H1 (cell line): ENCODE measurements at regions not wholly inside any gene's neighbourhood (a gene's known extent, or its start where the extent isn't known, plus 50 kb on each side); places are given as distances from the start of the nearest gene placed in this dataset.

Experiments used
- ATF2 ChIP-seq: IDR thresholded peaks from 2 replicates; pipeline ENCODE4 v1.6.1; 2012; ENCODE audit warnings: low read length, inconsistent platforms
- CEBPB ChIP-seq: IDR thresholded peaks from 2 replicates; pipeline ENCODE4 v1.6.1; 2012; ENCODE audit warnings: low read depth, low read length
- CREB1 ChIP-seq: IDR thresholded peaks from 2 replicates; pipeline ENCODE4 v1.6.1; 2012; ENCODE audit warnings: inconsistent platforms
- CTCF ChIP-seq, 3 experiments: IDR thresholded peaks; 1 replicate in 2 of 3; 2 replicates in 1 of 3; pipeline versions ENCODE4 v1.5.1 to v1.6.1; 2011; ENCODE audit warnings: low read length in 3 of 3, mild to moderate bottlenecking in 3 of 3, inconsistent platforms in 2 of 3, low read depth in 1 of 3, moderate library complexity in 1 of 3; ENCODE audit not compliant: insufficient read depth in 1 of 3; ENCODE audit errors: control extremely low read depth in 1 of 3
- EZH2 ChIP-seq: fragments of 200-600 bp; sonication (generic); IDR thresholded peaks from 2 replicates; pipeline ENCODE4 v1.7.1; 2012; ENCODE audit warnings: low read depth, mild to moderate bottlenecking, moderate library complexity, low read length, inconsistent platforms; ENCODE audit not compliant: severe bottlenecking
- MAFK ChIP-seq: IDR thresholded peaks from 2 replicates; pipeline ENCODE4 v1.6.1; 2012; ENCODE audit warnings: low read depth, mild to moderate bottlenecking, improper control_type of control experiment, low read length
- POLR2A ChIP-seq, 2 experiments: IDR thresholded peaks; 1 replicate in 1 of 2; 2 replicates in 1 of 2; pipeline ENCODE4 v1.6.1; 2011; ENCODE audit warnings: low read depth in 2 of 2, low read length in 2 of 2, mild to moderate bottlenecking in 2 of 2; ENCODE audit errors: control extremely low read depth in 1 of 2
- POLR2AphosphoS5 ChIP-seq: IDR thresholded peaks from 2 replicates; pipeline ENCODE4 v1.6.1; 2011; ENCODE audit warnings: low read depth, low read length
- TAF1 ChIP-seq: IDR thresholded peaks from 2 replicates; pipeline ENCODE4 v1.6.1; 2011; ENCODE audit warnings: mild to moderate bottlenecking, low read depth, low read length
- TBP ChIP-seq: IDR thresholded peaks from 2 replicates; pipeline ENCODE4 v1.6.1; 2011; ENCODE audit warnings: low read depth, low read length, improper control_type of control experiment
- USF2 ChIP-seq: IDR thresholded peaks from 2 replicates; pipeline ENCODE4 v1.6.1; 2011; ENCODE audit warnings: low read length, improper control_type of control experiment
- ZNF274 ChIP-seq: IDR thresholded peaks from 2 replicates; pipeline ENCODE4 v1.7.0; 2012; ENCODE audit warnings: low read length, borderline replicate concordance; ENCODE audit errors: extremely low read depth

GRCh38 chr13:109494925-109495369, 291.4 kb downstream of the IRS2 start:
- TF ChIP-seq EZH2 (no peak), TBP (no peak), POLR2AphosphoS5 (no peak), TAF1 (no peak), CTCF (IDR thresholded peaks at IDR 0.05; ENCODE audit: control extremely low read depth in 1 of 3, insufficient read depth in 1 of 3, low read depth in 1 of 3, low read length in 3 of 3) (no peak), MAFK (no peak), CREB1 (no peak), CEBPB (no peak), POLR2A (IDR thresholded peaks at IDR 0.05; ENCODE audit: control extremely low read depth in 1 of 2, low read depth in 2 of 2, low read length in 2 of 2) (no peak), ZNF274 (no peak), USF2 (no peak), ATF2 (no peak)
